WI38 (cell line): ENCODE measurements at regions not wholly inside any gene's neighbourhood (a gene's known extent, or its start where the extent isn't known, plus 50 kb on each side); places are given as distances from the start of the nearest gene placed in this dataset.

Experiments
- H3K4me3 ChIP-seq: 2 replicates; pipeline ENCODE4 v1.5.1; 2011; ENCODE audit warnings: low read depth, mild to moderate bottlenecking, control low read depth, low read length
- CTCF ChIP-seq: IDR thresholded peaks from 2 replicates; pipeline ENCODE4 v1.5.1; 2012; ENCODE audit warnings: low read depth, mild to moderate bottlenecking, control low read depth, low read length

GRCh38 chr16:13559624-13560023 is 360.3 kb upstream of the ERCC4 start:
- H3K4me3 ChIP-seq: no peak overlapping the region
- no peak for TF ChIP-seq CTCF

- no peak overlapping the region for H3K4me3 ChIP-seq
- TF ChIP-seq CTCF: no peak
Observed at GRCh38 chr16:13560151-13560550, 359.8 kb upstream of the ERCC4 start.

- H3K4me3 ChIP-seq: no peak overlapping the region
- TF ChIP-seq CTCF: no peak
Observed at GRCh38 chr16:13561291-13562070, 358.5 kb upstream of the ERCC4 start.

GRCh38 chr16:13568803-13569202 is 351.2 kb upstream of the ERCC4 start:
- TF ChIP-seq CTCF: no peak
- no peak overlapping the region for H3K4me3 ChIP-seq

- TF ChIP-seq CTCF: no peak
- H3K4me3 ChIP-seq: no peak overlapping the region
Observed at GRCh38 chr16:13569986-13570385, 350.0 kb upstream of the ERCC4 start.

GRCh38 chr16:13571036-13571435 is 348.9 kb upstream of the ERCC4 start:
- TF ChIP-seq CTCF: no peak
- no peak overlapping the region for H3K4me3 ChIP-seq

- no peak for TF ChIP-seq CTCF
Observed at GRCh38 chr16:13573903-13574302, 346.1 kb upstream of the ERCC4 start.

More at GRCh38 chr16:13573903-13574302, 346.1 kb upstream of the ERCC4 start:
- H3K4me3 ChIP-seq: no peak overlapping the region
